H1 (cell line): ENCODE measurements at regions not wholly inside any gene's neighbourhood (a gene's known extent, or its start where the extent isn't known, plus 50 kb on each side); places are given as distances from the start of the nearest gene placed in this dataset.
"Not testable (repeated sequence)": the region's sequence is repeated elsewhere in the genome, so short reads cannot be mapped to it uniquely, and the experiment has no call there.

Source experiments
- CTCF ChIA-PET: fragments of 300-600 bp; sonication (Branson Sonifier 250); formaldehyde crosslinking; loops from one replicate; lab custom pipeline; 2021; ENCODE audit not compliant: partially characterized antibody; lab: Charles Lee
- POLR2A ChIA-PET: fragments of 300-600 bp; sonication (Branson Sonifier 250); formaldehyde crosslinking; loops from one replicate; lab custom pipeline; 2021; ENCODE audit warnings: inconsistent platforms; ENCODE audit not compliant: partially characterized antibody; lab: Charles Lee
- DNase-seq, 2 experiments: peaks; one replicate each; pipeline versions ENCODE4 v3.0.0 to v3.0.0-alpha.2; 2010 to 2022; ENCODE audit warnings: low spot score in 2 of 2, low read depth in 1 of 2, mixed read lengths in 1 of 2
- FAIRE-seq: peaks from 2 replicates; lab custom pipeline; 2011; peaks lifted over from hg19 to GRCh38; lab: Jason Lieb, UNC
- H2AFZ ChIP-seq: 2 replicates; pipeline ENCODE4 v1.8.1; 2012; ENCODE audit warnings: low read length, inconsistent platforms
- H2AK5ac ChIP-seq: 2 replicates; pipeline ENCODE4 v1.6.1; 2013; ENCODE audit warnings: low read depth, low read length
- H2BK120ac ChIP-seq: replicated peaks from 2 replicates; pipeline ENCODE3; 2013; ENCODE audit warnings: low read depth, low read length, inconsistent platforms
- H2BK12ac ChIP-seq: 2 replicates; pipeline ENCODE4 v1.6.1; 2013; ENCODE audit warnings: low read depth, low read length
- H2BK15ac ChIP-seq: 2 replicates; pipeline ENCODE4 v1.6.1; 2013; ENCODE audit warnings: low read length
- H2BK20ac ChIP-seq: 2 replicates; pipeline ENCODE4 v1.6.1; 2013; ENCODE audit warnings: low read length
- H2BK5ac ChIP-seq: 2 replicates; pipeline ENCODE4 v1.6.1; 2013; ENCODE audit warnings: low read depth, low read length
- H3K14ac ChIP-seq: 2 replicates; pipeline ENCODE4 v1.6.1; 2013; ENCODE audit warnings: inconsistent platforms; ENCODE audit not compliant: insufficient read length
- H3K18ac ChIP-seq: 2 replicates; pipeline ENCODE4 v1.6.1; 2013; ENCODE audit warnings: low read length; ENCODE audit errors: extremely low read depth
- H3K23ac ChIP-seq: 2 replicates; pipeline ENCODE4 v1.6.1; 2013; ENCODE audit warnings: inconsistent platforms; ENCODE audit not compliant: insufficient read length
- H3K23me2 ChIP-seq: 2 replicates; pipeline ENCODE4 v1.6.1; 2013; ENCODE audit warnings: low read depth, low read length
- H3K27ac ChIP-seq: 2 replicates; pipeline ENCODE4 v1.6.1; 2011; ENCODE audit warnings: low read depth, low read length, inconsistent platforms
- H3K27me3 ChIP-seq, 4 experiments: replicated peaks in 1 of 4; 1 replicate in 1 of 4; 2 replicates in 3 of 4; pipeline versions ENCODE4 v1.6.1 to v1.8.1; 2011 to 2013; ENCODE audit warnings: low read length in 3 of 4, mild to moderate bottlenecking in 3 of 4, inconsistent platforms in 2 of 4, mixed read lengths in 2 of 4, moderate library complexity in 1 of 4; ENCODE audit not compliant: control insufficient read depth in 3 of 4, insufficient read depth in 3 of 4; ENCODE audit errors: extremely low read depth in 1 of 4
- H3K36me3 ChIP-seq, 4 experiments: 2 replicates each; pipeline versions ENCODE4 v1.6.1 to v1.8.1; 2011 to 2013; ENCODE audit warnings: mild to moderate bottlenecking in 4 of 4, low read length in 3 of 4, moderate library complexity in 2 of 4, control low read depth in 1 of 4, inconsistent platforms in 1 of 4; ENCODE audit not compliant: insufficient read depth in 4 of 4, control insufficient read depth in 2 of 4
- H3K4ac ChIP-seq: replicated peaks from 2 replicates; pipeline ENCODE3; 2013; ENCODE audit warnings: low read length, low read depth, mixed read lengths, inconsistent platforms; ENCODE audit not compliant: insufficient read length
- H3K4me1 ChIP-seq, 4 experiments: replicated peaks in 1 of 4; 1 replicate in 1 of 4; 2 replicates in 3 of 4; pipeline versions ENCODE4 v1.6.1 to v1.8.1; 2011 to 2013; ENCODE audit warnings: low read length in 3 of 4, inconsistent platforms in 2 of 4, mixed read lengths in 1 of 4; ENCODE audit not compliant: insufficient read depth in 4 of 4, control insufficient read depth in 3 of 4
- H3K4me2 ChIP-seq, 2 experiments: 2 replicates each; pipeline versions ENCODE4 v1.6.1 to v1.8.1; 2011 to 2013; ENCODE audit warnings: low read depth in 2 of 2, low read length in 2 of 2, control low read depth in 1 of 2, inconsistent platforms in 1 of 2, mild to moderate bottlenecking in 1 of 2; ENCODE audit not compliant: insufficient read depth in 1 of 2
- H3K4me3 ChIP-seq, 4 experiments: fragments of 200-600, 300-600 bp in 1 of 4; sonication (generic), shearing (Covaris generic), sonication (Bioruptor Twin) in 1 of 4; 2 replicates each; pipeline versions ENCODE4 v1.5.1 to v1.8.1; 2011 to 2016; ENCODE audit warnings: low read length in 4 of 4, low read depth in 3 of 4, control low read depth in 2 of 4, inconsistent platforms in 2 of 4, mild to moderate bottlenecking in 2 of 4, mixed read lengths in 1 of 4, moderate library complexity in 1 of 4; ENCODE audit not compliant: insufficient read depth in 2 of 4; ENCODE audit errors: extremely low read depth in 1 of 4
- H3K56ac ChIP-seq: replicated peaks from 2 replicates; pipeline ENCODE3; 2013; ENCODE audit warnings: low read depth, mild to moderate bottlenecking, mixed read lengths, low read length, inconsistent platforms; ENCODE audit not compliant: insufficient read length
- H3K79me1 ChIP-seq: 2 replicates; pipeline ENCODE4 v1.6.1; 2013; ENCODE audit warnings: low read depth, low read length, control low read depth
- H3K79me2 ChIP-seq, 2 experiments: 2 replicates each; pipeline versions ENCODE4 v1.6.1 to v1.8.1; 2012 to 2013; ENCODE audit warnings: low read length in 2 of 2, mild to moderate bottlenecking in 2 of 2, inconsistent platforms in 1 of 2; ENCODE audit not compliant: insufficient read depth in 2 of 2, control insufficient read depth in 1 of 2
- H3K9ac ChIP-seq, 4 experiments: replicated peaks in 1 of 4; 1 replicate in 1 of 4; 2 replicates in 3 of 4; pipeline versions ENCODE4 v1.6.1 to v1.8.1; 2011 to 2013; ENCODE audit warnings: low read depth in 3 of 4, low read length in 3 of 4, control low read depth in 2 of 4, mild to moderate bottlenecking in 2 of 4, moderate library complexity in 2 of 4, inconsistent platforms in 1 of 4; ENCODE audit errors: extremely low read depth in 1 of 4
- H3K9me3 ChIP-seq, 2 experiments: 2 replicates each; pipeline versions ENCODE4 v1.6.1 to v1.8.1; 2012 to 2013; ENCODE audit warnings: mild to moderate bottlenecking in 2 of 2, moderate library complexity in 2 of 2, control low read depth in 1 of 2, inconsistent platforms in 1 of 2, low read depth in 1 of 2, low read length in 1 of 2, mixed read lengths in 1 of 2; ENCODE audit not compliant: insufficient read depth in 2 of 2
- H4K20me1 ChIP-seq, 2 experiments: replicated peaks in 1 of 2; 2 replicates each; pipeline versions ENCODE3 to v1.8.1; 2011 to 2013; ENCODE audit warnings: inconsistent platforms in 2 of 2, low read length in 2 of 2, mild to moderate bottlenecking in 1 of 2; ENCODE audit not compliant: insufficient read depth in 2 of 2, control insufficient read depth in 1 of 2
- H4K5ac ChIP-seq: 2 replicates; pipeline ENCODE4 v1.6.1; 2013; ENCODE audit warnings: low read length, low read depth, mixed read lengths, inconsistent platforms; ENCODE audit not compliant: insufficient read length
- H4K8ac ChIP-seq: 2 replicates; pipeline ENCODE4 v1.8.0; 2013; ENCODE audit warnings: mild to moderate bottlenecking, moderate library complexity, low read length, inconsistent platforms; ENCODE audit not compliant: insufficient read depth; ENCODE audit errors: extremely low read depth
- H4K91ac ChIP-seq: replicated peaks from 2 replicates; pipeline ENCODE3; 2013; ENCODE audit warnings: low read length, mixed read lengths, inconsistent platforms; ENCODE audit not compliant: insufficient read length
- HDAC6 ChIP-seq: IDR thresholded peaks from one replicate; pipeline ENCODE4 v1.7.1; 2012; ENCODE audit warnings: low read depth, mild to moderate bottlenecking, inconsistent platforms, low read length, moderate library complexity
- WGBS, 2 experiments: shearing (Covaris generic) in 1 of 2; methylation state at CpG; one replicate each; pipeline versions ENCODE4 v1.1.6 to v1.1.7; 2013 to 2015; ENCODE audit warnings: low lambda C conversion rate in 2 of 2, mixed read lengths in 2 of 2, inconsistent platforms in 1 of 2, low coverage in 1 of 2, missing lambda C conversion rate in 1 of 2; ENCODE audit not compliant: insufficient replicate concordance in 2 of 2, insufficient coverage in 1 of 2, insufficient read length in 1 of 2; ENCODE audit errors: extremely low coverage in 1 of 2, missing lambda C conversion rate in 1 of 2; 5-methylcytosine and 5-hydroxymethylcytosine counted together

- Histone ChIP-seq H2BK15ac (no peak overlapping the region), H2BK120ac (no peak overlapping the region), H2AFZ (no peak overlapping the region), H3K4me1 (no peaks in the 10 kb centered on the region), H2BK12ac (no peak overlapping the region), H3K4me2 (no peak overlapping the region), H4K5ac (no peak overlapping the region), H3K14ac (no peak overlapping the region), H4K8ac (no peak overlapping the region), H2BK5ac (no peak overlapping the region), H3K4ac (no peak overlapping the region), H3K79me2 (no peaks in the 10 kb centered on the region), H4K20me1 (no peaks in the 10 kb centered on the region), H2AK5ac (no peak overlapping the region), H3K9me3 (no peaks in the 10 kb centered on the region), H3K4me3 (no peak overlapping the region), H3K79me1 (no peaks in the 10 kb centered on the region), H3K18ac (no peak overlapping the region), H3K56ac (no peak overlapping the region), H4K91ac (no peak overlapping the region), H3K9ac (no peak overlapping the region), H3K23ac (no peak overlapping the region), H3K36me3 (no peaks in the 10 kb centered on the region), H3K27ac (no peak overlapping the region), H2BK20ac (no peak overlapping the region), H3K23me2 (no peaks in the 10 kb centered on the region), H3K27me3 (peaks cover 0 to 1% (median 0%) of the 10 kb centered on the region in 4 experiments; a peak in 1 of 7 replicates)
- DNase-seq (no peak), FAIRE-seq (no peak)
- no peak for TF ChIP-seq HDAC6
- 97% methylated on average over 4 of the region's 4 CpGs; no CpG with 5 or more reads in 1 of the 2 experiments for WGBS, 2 experiments
- CTCF ChIA-PET: interaction anchor here (0.9 kb wide), 1 partner anchor 16 kb away, joined by 3 read pairs; no protein-coding TSS in a partner anchor
- POLR2A ChIA-PET: no interaction called here
Observed at GRCh38 chr13:50654331-50654730, 189.2 kb downstream of the DLEU7 start.

- H4K20me1 ChIP-seq, H3K23me2 ChIP-seq, POLR2A ChIA-PET, H2AK5ac ChIP-seq, H4K5ac ChIP-seq, H2BK20ac ChIP-seq, H3K36me3 ChIP-seq, H3K79me1 ChIP-seq, H3K27me3 ChIP-seq, H3K4me2 ChIP-seq, CTCF ChIA-PET, H4K8ac ChIP-seq, H3K23ac ChIP-seq, H3K18ac ChIP-seq, DNase-seq, H3K4me3 ChIP-seq, FAIRE-seq, H3K27ac ChIP-seq, H3K4ac ChIP-seq, H2AFZ ChIP-seq, H2BK12ac ChIP-seq, H3K4me1 ChIP-seq, H2BK15ac ChIP-seq, H2BK120ac ChIP-seq, H3K79me2 ChIP-seq, H3K9ac ChIP-seq, H4K91ac ChIP-seq, H3K9me3 ChIP-seq, H2BK5ac ChIP-seq, H3K14ac ChIP-seq, H3K56ac ChIP-seq: not testable (repeated sequence)
- WGBS, 2 experiments: 100% methylated on average over 5 of the region's 5 CpGs; no CpG with 5 or more reads in 1 of the 2 experiments
Observed at GRCh38 chr13:50661881-50662280, 181.6 kb downstream of the DLEU7 start.
